LoVo (cell line): ENCODE measurements at regions not wholly inside any gene's neighbourhood (a gene's known extent, or its start where the extent isn't known, plus 50 kb on each side); places are given as distances from the start of the nearest gene placed in this dataset.
A peak's percentile ranks its signal among the peaks of the same experiment; 100 is the strongest.

Source experiments
- DNase-seq: peaks from one replicate; pipeline ENCODE4 v3.0.0-alpha.2; 2016; ENCODE audit warnings: low spot score

DNA sequence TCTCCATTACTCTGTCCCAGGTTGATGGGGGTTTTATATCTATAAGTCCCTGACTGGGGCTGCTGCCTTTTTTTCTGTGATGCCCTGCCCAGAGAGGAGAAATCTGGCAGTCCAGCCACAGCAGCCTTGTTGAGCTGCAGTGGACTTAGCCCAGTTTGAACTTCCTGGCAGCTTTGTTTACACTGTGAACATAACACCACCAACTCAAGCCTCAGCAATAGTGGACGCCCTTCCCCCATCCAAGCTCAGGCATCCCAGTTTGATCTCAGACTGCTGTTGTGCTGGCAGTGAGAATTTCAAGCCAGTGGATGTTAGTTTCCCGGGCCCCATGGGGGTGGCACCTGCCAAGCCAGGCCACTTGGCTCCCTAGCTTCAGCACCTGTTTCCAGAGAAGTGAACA, 298.5 kb upstream of the KDM5D start:
- DNase-seq, result no peak

DNA sequence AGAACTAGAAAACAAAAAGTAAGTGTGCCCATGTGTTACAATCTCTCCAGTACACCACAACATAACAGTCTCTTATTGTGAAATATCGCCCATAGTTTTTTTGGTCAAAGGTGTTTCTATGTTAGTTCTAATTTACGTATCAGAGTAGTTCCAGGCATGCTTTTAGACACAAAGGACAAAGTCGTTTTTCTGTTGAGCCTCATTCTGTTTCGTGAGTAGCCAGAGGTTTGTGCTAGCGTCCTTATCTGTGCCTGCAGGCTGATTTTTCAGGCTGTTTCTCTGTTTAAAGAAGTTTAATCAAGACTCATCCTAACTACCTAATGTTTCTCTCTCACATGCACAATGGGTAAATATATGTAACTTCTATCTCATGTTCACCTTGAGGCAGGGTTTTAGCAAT, 281.1 kb upstream of the KDM5D start:
- no peak for DNase-seq

DNA sequence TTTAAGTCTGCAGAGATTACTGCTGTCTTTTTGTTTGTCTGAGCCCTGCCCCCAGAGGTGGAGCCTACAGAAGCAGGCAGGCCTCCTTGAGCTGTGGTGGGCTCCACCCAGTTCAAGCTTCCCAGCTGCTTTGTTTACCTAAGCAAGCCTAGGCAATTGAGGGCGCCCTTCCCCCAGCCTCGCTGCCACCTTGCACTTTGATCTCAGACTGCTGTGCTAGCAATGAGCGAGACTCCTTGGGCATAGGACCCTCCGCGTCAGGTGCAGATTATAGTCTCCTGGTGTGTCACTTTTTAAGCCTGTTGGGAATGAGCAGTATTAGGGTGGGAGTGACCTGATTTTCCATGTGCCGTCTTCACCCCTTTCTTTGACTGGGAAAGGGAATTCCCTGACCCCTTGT, 248.9 kb upstream of the KDM5D start:
- DNase-seq, result peak; percentile 1

DNA sequence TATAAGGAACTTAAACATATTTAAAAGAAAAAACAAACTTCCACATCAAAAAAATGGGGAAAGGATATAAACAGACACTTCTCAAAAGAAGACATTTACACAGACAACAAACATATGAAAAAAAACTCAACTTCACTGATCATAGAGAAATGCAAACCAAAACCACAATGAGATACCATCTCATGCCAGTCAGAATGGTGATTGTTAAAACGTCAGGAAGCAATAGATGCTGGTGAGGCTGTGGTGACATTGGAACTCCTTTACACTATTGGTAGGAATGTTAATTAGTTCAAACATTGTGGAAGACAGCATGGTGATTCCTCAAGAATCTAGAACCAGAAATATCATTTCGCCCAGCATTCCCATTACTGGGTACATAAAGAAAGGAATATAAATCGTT, 228.5 kb upstream of the KDM5D start:
- no peak for DNase-seq

DNA sequence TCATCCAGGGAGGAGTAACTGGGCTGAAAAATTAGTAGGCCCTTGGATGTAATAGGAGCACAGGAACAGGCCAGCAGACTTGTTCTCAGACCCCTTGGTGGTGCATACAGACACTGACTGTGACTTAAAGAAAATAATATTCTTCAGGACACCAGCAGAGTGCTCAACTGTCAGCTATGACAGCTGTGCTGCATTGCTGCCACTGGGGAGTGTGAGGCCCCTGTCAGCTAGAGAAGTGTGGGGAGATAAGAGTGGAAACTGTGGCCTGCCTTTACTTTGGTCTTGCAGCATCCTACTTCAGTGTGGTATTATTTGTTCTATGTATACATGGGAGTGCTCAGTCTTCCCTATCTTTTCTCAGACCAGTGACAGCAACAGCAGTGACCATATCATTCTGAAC, 203.2 kb upstream of the KDM5D start:
- DNase-seq, result no peak

DNA sequence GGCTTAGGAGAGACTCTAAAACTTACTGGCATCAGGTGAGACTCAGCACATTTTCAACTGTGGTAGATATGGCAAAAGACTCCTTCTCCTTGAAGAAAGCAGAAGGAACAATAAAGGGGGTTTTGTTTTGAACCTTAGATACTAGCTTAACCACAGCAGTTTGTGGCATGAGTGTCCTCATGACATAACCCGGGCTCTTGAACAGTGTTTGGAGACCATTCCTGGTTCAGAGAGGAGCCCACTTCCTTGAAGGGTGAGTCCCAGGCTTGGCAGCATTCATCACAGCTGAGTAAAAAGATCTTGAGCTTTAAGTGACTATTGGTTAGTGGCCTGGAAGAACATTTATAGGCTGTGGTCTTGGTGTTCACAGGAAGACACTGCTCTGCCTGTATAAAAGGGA, 154.5 kb upstream of the KDM5D start:
- no peak for DNase-seq

DNA sequence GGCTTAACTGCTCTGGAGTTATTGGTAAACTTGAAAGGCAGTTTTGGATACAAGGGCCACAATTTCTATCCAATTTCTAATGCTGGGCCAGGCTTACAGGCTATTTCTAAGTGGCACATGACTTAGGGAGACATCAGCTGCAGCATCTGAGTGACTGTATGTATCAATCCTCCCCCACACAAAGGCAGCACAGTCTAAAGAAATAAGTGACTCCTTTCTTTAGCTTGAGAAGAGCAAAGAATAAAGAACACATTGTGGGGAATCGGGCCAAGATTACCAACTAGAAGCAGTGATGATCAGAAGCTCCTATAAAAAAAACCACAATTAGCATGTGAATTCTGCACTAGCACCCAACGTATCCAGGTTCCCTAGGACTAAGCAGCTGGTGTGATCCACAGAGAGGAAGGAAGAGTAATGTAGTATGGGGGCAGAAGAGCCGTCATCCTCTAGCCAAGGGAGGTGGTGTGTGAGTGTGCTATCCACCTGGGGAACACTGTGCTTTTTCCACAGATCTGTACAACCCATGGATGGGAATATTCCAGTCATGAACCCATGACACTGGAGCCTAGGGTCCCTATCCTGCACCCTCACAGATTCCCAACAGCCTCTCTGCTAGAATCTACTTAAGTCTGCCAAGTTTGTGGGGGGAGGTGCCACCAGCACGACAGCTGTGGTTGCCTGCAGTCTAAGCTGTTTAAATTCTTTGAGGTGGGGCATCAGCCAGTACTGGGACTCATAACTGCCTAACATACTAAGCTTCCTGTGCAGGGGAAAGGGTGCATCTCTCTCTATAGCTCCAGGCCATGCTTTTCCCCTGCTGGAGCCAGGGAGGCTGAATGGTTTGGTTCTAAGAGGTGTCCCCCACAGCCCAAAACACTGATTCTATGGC, 147.8 kb upstream of the KDM5D start:
- no peak for DNase-seq

DNA sequence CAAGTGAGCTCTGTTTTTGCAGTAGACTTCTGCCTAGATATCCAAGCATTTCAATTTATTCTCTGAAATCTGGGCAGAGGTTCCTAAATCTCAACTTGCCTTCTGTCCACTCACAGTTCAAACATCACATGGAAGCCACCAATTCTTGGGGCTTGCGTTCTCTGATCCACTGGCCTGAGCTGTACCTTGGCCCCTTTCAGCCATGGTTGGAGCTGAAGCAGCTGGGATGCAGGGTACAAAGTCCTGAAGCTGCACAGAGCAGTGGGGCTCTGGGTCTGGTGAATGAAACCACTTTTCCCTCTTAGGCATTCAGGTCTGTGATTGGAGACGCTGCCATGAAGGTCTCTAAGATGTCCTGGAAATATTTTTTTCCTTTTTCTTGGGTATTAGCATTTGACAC, 137.6 kb upstream of the KDM5D start:
- no peak for DNase-seq

DNA sequence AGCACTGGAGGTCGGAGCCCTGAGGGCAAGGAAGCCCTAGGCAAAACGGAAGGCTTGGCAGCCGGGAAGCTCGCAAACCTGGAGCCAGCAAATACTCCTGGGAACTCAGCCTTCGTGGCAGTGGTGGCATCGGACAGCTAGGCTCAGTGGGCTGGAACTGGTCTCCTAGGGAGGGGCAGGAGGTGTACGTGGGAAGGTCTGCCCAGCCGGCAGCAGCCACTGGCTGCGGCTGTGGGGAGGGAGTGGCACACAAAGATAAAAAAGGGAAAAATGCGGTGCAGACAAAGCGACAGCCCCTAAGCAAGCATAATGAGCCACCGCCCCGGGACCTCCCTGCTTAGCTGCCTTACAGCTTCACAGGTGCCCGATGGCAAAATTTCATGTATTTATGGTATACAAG, 125.2 kb upstream of the KDM5D start:
- DNase-seq, result peak; percentile 20

DNA sequence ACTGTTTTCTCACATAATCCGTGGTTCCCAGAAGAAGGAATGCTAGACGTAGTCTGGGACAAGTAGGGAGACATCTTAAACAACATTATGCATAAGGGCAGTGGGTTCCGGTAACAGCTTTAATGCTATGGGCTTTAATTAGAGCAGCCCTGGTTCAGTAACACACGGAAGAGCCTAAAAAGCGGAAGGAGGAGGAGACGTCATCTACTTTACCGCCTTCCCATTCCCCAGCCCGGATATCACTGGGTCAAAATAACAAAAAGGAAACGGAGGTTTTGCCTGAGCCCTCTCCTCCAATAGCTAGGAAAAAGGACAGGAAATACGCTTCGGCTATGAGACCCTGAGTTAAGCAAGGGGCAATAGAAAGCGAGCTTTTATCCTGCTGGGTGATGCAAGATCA, 124.8 kb upstream of the KDM5D start:
- DNase-seq, result peak; percentile 1

DNA sequence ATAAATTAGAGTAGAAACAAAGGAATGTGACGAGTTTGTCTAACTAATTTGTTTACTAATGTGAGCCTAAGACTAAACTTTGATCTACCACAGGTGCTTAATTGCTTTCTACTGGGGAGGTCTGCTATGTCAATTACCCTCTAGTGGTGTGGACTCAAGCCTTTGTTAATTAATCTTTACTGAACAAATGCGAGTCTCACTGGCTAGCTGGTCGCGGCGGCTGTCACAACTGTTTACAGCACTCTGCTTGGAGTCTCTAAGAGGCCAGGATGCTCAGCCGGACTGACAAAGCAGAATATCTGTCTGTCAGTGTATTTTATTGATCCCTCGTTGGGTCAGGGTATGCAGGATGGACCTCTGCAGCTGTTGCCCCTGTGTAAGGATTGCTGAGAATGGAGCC, 124.1 kb upstream of the KDM5D start:
- no peak for DNase-seq

DNA sequence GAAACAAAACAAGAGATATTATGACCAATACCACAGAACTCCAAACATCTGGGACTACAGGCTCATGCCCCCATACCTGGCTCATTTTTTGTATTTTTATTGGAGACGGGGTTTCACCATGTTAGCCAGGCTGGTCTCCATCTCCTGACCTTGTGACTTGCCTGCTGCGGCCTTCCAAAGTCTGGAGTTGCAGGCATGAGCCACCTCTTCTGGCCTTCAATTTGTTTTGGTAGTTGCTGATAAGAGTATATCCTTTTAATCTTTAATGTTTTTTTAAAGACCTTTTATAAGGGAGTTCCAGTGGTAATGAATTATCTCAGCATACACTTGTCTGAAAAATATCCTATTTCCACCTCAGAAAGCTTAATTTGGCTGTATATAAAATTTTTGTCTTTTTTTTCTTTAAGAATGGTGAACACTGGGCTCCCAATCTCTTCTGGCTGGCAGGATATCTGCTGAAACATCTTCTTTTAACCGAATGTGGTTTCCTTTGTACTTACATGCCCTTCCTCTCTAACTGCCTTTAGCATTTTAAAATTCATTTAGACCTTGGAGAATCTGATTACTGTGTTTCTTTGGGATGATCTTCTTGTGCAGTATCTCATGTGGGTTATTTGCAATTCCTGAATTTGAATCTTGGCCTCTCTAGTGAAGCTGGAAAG, 112.1 kb upstream of the KDM5D start:
- DNase-seq, result no peak

DNA sequence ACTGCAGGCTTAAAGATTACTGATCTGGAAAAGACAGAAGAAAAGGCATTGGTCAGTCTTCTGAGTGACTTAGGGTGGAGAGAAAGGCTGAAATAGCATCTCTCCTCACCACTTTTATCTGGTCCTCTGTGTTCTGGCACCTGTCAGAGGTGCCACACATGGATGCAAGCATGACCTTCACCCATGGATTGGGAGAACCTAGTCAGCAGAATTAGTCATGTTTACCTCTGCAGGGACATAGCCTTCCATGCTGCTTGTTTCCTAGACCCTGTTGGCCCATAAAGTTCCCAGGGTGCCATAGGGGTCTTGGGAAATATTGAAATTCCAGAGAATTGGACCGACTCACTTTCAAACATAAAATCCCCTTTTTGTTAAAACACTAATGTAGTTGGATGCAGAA, 98.4 kb upstream of the KDM5D start:
- DNase-seq, result no peak

DNA sequence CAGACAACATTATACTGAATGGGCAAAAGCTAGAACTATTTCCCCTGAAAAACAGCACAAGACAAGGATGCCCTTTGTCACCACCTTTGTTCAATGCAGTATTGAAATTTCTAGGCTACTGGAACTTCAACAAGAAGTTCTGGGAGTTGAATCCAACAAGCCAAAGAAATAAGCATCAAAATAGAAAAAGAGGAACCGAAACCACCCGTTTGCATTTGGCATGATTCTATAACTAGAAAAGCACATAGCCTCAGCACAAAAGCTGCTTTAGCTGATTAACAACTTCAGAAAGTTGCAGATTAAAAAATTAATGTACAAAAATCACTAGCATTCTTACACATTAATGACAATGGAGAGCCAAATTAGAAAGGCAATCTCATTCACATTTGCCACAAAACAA, 79.6 kb upstream of the KDM5D start:
- DNase-seq, result no peak

DNA sequence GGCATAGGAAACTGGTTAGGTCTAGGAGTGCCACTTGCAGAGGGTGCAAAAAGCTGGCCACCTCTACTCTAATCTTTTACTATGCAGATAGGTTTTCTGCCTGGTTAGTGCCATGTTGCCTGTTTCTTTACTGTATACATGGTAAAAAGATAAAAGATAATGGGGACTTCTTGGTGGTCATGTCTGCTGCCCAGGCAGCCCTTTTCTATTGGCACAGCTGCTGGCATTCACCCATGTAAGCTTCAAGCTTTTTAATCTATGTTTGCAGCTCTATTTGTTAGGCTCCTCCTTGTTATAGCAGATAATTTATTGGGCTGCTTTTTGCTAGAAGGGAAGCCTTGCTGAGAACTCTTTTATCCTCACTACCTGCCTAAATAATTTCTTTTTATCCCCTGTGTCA, 74.0 kb upstream of the KDM5D start:
- DNase-seq, result no peak

DNA sequence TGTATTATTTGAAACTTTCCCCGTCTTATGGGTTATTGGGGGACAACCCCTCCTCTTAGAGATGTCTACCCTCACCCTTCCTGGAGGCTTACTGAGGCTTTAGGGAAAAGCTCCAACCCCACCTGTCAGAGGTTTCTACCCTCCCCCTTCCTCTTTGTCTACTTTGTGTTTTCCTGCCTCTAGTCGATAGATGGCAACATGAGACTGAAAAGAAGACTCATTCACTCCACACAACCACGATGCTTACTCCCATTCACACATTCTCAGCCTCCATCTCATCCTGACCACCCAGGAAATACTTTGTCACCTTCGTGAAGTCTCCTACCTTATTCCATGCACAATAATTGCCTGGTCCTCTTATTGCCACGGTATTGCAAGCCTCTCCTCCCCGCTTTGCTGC, 72.4 kb upstream of the KDM5D start:
- DNase-seq, result no peak

DNA sequence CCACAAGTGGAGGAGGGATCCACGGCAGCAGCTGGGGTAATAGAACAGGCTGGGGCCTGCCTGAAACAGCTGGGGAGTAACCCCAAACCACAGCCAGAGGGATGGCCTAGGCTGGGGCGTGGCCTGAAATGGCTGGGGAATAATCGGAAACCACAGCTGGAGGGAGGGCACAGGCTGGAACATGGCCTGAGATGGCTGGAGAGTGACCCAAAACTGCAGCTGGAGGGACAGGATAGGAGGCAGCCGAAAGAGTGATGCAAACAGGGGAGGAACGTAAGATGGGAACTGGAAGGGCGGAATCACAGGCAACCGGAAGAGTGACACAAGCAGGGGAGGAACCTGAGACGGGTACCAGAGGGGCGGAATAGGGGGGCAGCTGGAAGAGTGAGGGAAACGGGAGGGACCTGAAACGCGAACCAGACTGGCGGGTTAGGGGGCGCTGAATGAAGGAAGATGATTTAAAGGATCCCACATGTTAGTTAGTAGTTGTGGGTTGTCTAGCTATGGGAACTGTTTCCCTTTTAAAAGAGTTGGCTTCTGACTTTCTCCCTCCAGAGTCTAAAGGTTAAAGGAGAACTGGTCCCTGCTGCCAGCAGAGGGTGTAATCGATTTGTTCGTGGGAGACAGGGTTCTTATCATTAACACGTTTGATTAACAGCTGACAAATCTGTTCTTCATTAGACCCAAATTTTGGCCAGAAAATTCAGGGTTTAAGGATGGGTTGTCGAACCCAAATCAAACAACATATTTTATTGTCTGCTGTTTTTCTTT, 71.7 kb upstream of the KDM5D start:
- DNase-seq, result no peak
